ENCODE measurements at regions not wholly inside any gene's neighbourhood (a gene's known extent, or its start where the extent isn't known, plus 50 kb on each side); places are given as distances from the start of the nearest gene placed in this dataset.

GRCh38 chr14:85451421-85451820 is 78.5 kb upstream of the FLRT2 start:
- no peak for DNase-seq

GRCh38 chr14:85453401-85454225 is 76.3 kb upstream of the FLRT2 start:
- no peak for DNase-seq

GRCh38 chr14:85454226-85454813 is 75.6 kb upstream of the FLRT2 start:
- no peak for DNase-seq

GRCh38 chr14:85459361-85460000 is 70.5 kb upstream of the FLRT2 start:
- DNase-seq, result no peak

- no peak for DNase-seq
These were observed 68.4 kb upstream of the FLRT2 start for GRCh38 chr14:85461432-85462133.

GRCh38 chr14:85463512-85463911 is 66.4 kb upstream of the FLRT2 start:
- no peak for DNase-seq

GRCh38 chr14:85464135-85464895 is 65.6 kb upstream of the FLRT2 start:
- no peak for DNase-seq

- no peak for DNase-seq
These were observed 63.3 kb upstream of the FLRT2 start for GRCh38 chr14:85466678-85467077.

GRCh38 chr14:85468816-85469215 is 61.1 kb upstream of the FLRT2 start:
- no peak for DNase-seq

- no peak for DNase-seq
These were observed 58.8 kb upstream of the FLRT2 start for GRCh38 chr14:85471156-85471555.

- DNase-seq, result peak; percentile 45 to 75
These were observed 58.2 kb upstream of the FLRT2 start for GRCh38 chr14:85471744-85472143.

- DNase-seq, result no peak
These were observed 55.5 kb upstream of the FLRT2 start for GRCh38 chr14:85474431-85474830.

GRCh38 chr14:85475113-85475512 is 54.8 kb upstream of the FLRT2 start:
- DNase-seq, result no peak

GRCh38 chr14:85479306-85479705 is 50.6 kb upstream of the FLRT2 start:
- DNase-seq, result no peak

GRCh38 chr14:85479771-85480170 is 50.2 kb upstream of the FLRT2 start:
- DNase-seq, result no peak

All from SW 1271 (cell line).